SH-SY5Y (cell line): ENCODE measurements at regions not wholly inside any gene's neighbourhood (a gene's known extent, or its start where the extent isn't known, plus 50 kb on each side); places are given as distances from the start of the nearest gene placed in this dataset.

Experiments used
- GATA2 ChIP-seq: IDR thresholded peaks from 2 replicates; pipeline ENCODE4 v1.6.1; 2011; ENCODE audit warnings: mild to moderate bottlenecking, low read depth, low read length
- GATA3 ChIP-seq: IDR thresholded peaks from 2 replicates; pipeline ENCODE4 v1.6.1; 2011; ENCODE audit warnings: low read depth, mild to moderate bottlenecking, low read length, moderate library complexity

DNA sequence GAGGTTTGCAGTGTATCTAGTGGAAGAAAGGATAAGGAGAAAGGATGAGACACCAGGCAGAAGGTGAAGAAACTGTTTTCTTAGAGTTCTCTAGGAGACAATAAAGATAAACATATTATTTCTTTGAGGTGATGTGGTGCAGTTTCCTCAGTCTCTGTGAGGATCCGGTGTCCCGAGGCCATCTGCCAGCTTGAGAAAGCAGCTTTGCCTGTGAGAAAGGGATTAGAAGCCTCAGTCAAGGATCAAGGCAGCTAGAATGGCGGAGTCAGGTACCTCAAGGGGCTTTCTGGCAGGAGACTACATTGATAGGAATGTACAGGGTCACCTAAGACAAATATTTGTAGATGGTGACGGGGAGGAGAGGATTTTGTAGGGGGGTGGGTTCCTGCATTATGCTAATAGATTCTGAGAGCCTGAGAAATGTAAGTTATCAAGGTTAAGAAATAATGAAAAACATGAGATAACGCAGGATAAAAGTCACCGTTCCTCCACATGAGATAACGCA, 103.9 kb upstream of the MB21D2 start:
- TF ChIP-seq GATA2, result no peak
- no peak for TF ChIP-seq GATA3
